DOHH2 (cell line): ENCODE measurements at regions not wholly inside any gene's neighbourhood (a gene's known extent, or its start where the extent isn't known, plus 50 kb on each side); places are given as distances from the start of the nearest gene placed in this dataset.

Experiments used
- EZH2phosphoT487 ChIP-seq: fragments of 200-600 bp; sonication (generic); IDR thresholded peaks from 2 replicates; pipeline ENCODE4 v1.6.1; 2017; ENCODE audit warnings: borderline replicate concordance, mild to moderate bottlenecking, antibody characterized with exemption, low read length, moderate library complexity, mixed read lengths
- TF ChIP-seq, protein P1 (sequence below): fragments of 200-600 bp; sonication (generic); IDR thresholded peaks from one replicate; pipeline ENCODE4 v1.5.1; 2014; ENCODE audit warnings: antibody characterized with exemption, mild to moderate bottlenecking, low read depth, low read length; ENCODE audit not compliant: poor library complexity, severe bottlenecking

DNA sequence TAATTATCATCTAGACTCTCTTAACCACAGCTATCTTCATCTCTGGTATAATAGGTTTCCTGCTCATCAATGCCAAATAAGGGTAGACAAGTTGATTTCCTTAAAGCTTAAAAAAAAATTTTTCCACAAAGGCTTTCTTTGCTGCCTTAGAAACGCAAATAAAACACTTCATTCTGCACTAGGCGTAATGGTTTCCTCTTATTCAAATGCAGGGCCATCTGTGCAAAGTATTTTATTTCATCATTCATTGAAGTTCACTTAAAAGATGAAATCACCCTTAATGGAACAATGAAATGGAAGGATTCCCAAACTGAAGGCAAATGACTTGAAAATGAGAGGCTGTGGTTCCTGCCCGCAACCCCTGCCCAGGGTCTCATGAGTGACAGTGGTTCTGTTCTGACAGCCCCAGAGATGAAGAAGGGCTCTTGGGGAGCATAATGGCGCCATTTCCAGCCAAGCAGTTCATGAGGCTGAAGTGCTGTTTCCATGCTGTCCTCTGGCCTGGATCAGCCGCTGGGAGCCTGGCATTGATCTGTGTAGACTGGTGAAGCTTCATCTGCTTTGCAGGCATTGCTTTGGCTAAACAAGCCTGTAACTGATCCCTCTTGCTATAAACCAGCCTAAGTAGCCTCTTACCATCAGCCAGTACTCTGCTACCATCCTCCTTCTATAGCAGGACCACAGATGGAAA lies 276.9 kb upstream of the WWC1 start:
- TF ChIP-seq, protein P1, sequence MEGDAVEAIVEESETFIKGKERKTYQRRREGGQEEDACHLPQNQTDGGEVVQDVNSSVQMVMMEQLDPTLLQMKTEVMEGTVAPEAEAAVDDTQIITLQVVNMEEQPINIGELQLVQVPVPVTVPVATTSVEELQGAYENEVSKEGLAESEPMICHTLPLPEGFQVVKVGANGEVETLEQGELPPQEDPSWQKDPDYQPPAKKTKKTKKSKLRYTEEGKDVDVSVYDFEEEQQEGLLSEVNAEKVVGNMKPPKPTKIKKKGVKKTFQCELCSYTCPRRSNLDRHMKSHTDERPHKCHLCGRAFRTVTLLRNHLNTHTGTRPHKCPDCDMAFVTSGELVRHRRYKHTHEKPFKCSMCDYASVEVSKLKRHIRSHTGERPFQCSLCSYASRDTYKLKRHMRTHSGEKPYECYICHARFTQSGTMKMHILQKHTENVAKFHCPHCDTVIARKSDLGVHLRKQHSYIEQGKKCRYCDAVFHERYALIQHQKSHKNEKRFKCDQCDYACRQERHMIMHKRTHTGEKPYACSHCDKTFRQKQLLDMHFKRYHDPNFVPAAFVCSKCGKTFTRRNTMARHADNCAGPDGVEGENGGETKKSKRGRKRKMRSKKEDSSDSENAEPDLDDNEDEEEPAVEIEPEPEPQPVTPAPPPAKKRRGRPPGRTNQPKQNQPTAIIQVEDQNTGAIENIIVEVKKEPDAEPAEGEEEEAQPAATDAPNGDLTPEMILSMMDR = no peak
- no peak for TF ChIP-seq EZH2phosphoT487
